Smooth muscle cell (in vitro differentiated cells): ENCODE measurements at regions not wholly inside any gene's neighbourhood (a gene's known extent, or its start where the extent isn't known, plus 50 kb on each side); places are given as distances from the start of the nearest gene placed in this dataset.

Experiments used
- DNase-seq: peaks from one replicate; lab custom pipeline; 2025; ENCODE audit not compliant: unreplicated experiment; lab: John Stamatoyannopoulos, UW
- H2AFZ ChIP-seq: fragments of 200-600 bp; sonication (generic); 2 replicates; pipeline ENCODE4 v1.6.0; 2016; ENCODE audit warnings: antibody characterized with exemption, low read depth, mild to moderate bottlenecking
- H3F3A ChIP-seq: fragments of 200-600 bp; sonication (generic); 2 replicates; pipeline ENCODE4 v1.6.0; 2017; ENCODE audit warnings: antibody characterized with exemption, low read depth
- H3K27ac ChIP-seq: fragments of 200-600 bp; sonication (generic); 2 replicates; pipeline ENCODE4 v1.5.1; 2016; ENCODE audit warnings: low read depth, mild to moderate bottlenecking
- H3K27me3 ChIP-seq: fragments of 200-600 bp; sonication (generic); 2 replicates; pipeline ENCODE4 v1.6.1; 2016; ENCODE audit warnings: low read depth, mild to moderate bottlenecking
- H3K36me3 ChIP-seq: fragments of 200-600 bp; sonication (generic); 2 replicates; pipeline ENCODE4 v1.5.1; 2016; ENCODE audit warnings: low read depth
- H3K4me1 ChIP-seq: fragments of 200-600 bp; sonication (generic); 2 replicates; pipeline ENCODE4 v1.5.1; 2016; ENCODE audit warnings: low read depth
- H3K4me2 ChIP-seq: fragments of 200-600 bp; sonication (generic); 2 replicates; pipeline ENCODE4 v1.6.0; 2016; ENCODE audit warnings: mild to moderate bottlenecking
- H3K4me3 ChIP-seq: fragments of 200-600 bp; sonication (generic); 2 replicates; pipeline ENCODE4 v1.5.1; 2016; ENCODE audit warnings: mild to moderate bottlenecking
- H3K79me2 ChIP-seq: fragments of 200-600 bp; sonication (generic); 2 replicates; pipeline ENCODE4 v1.6.0; 2016; ENCODE audit warnings: low read depth, mild to moderate bottlenecking
- H3K9ac ChIP-seq: fragments of 200-600 bp; sonication (generic); 2 replicates; pipeline ENCODE4 v1.6.0; 2016; ENCODE audit warnings: low read depth
- H3K9me3 ChIP-seq: fragments of 200-600 bp; sonication (generic); replicated peaks from 2 replicates; pipeline ENCODE4 v1.5.1; 2016; ENCODE audit warnings: low read depth
- H4K20me1 ChIP-seq: fragments of 200-600 bp; sonication (generic); 2 replicates; pipeline ENCODE4 v1.6.0; 2016; ENCODE audit warnings: low read depth
- CTCF ChIP-seq: fragments of 200-600 bp; sonication (generic); IDR thresholded peaks from 2 replicates; pipeline ENCODE4 v1.5.1; 2017; ENCODE audit warnings: borderline replicate concordance, mild to moderate bottlenecking, antibody characterized with exemption; ENCODE audit not compliant: insufficient read depth, poor library complexity, severe bottlenecking
- WGBS: methylation state at CpG from one replicate; pipeline ENCODE4 v1.1.7; 2016; ENCODE audit warnings: low lambda C conversion rate; 5-methylcytosine and 5-hydroxymethylcytosine counted together

- no peak for TF ChIP-seq CTCF
- no peak overlapping the region for H3K4me3 ChIP-seq
- H4K20me1 ChIP-seq: no peaks in the 10 kb centered on the region
- no peak overlapping the region for H3K9ac ChIP-seq
- no peak for DNase-seq
- H3K4me2 ChIP-seq: no peak overlapping the region
- H3K79me2 ChIP-seq: no peaks in the 10 kb centered on the region
- no peak overlapping the region for H3K27ac ChIP-seq
- no peaks in the 10 kb centered on the region for H3F3A ChIP-seq
- no peaks in the 10 kb centered on the region for H3K36me3 ChIP-seq
- no peaks in the 10 kb centered on the region for H3K27me3 ChIP-seq
- 91% methylated on average over 4 of the region's 4 CpGs for WGBS
- H2AFZ ChIP-seq: no peak overlapping the region
- no peaks in the 10 kb centered on the region for H3K4me1 ChIP-seq
- no peaks in the 10 kb centered on the region for H3K9me3 ChIP-seq
Measured at GRCh38 chr20:52382933-52383332, 191.4 kb upstream of the ZFP64 start.

GRCh38 chr20:52379723-52380336, 188.3 kb upstream of the ZFP64 start:
- no peak for DNase-seq
- peak overlapping the region; percentile 42 for H2AFZ ChIP-seq
- peak; percentile 92 for TF ChIP-seq CTCF

GRCh38 chr20:52372169-52372568, 180.6 kb upstream of the ZFP64 start:
- Histone ChIP-seq H3K79me2 (no peaks in the 10 kb centered on the region), H3K9ac (no peak overlapping the region), H3K4me3 (no peak overlapping the region), H3K9me3 (no peaks in the 10 kb centered on the region), H3K27me3 (no peaks in the 10 kb centered on the region), H3K27ac (no peak overlapping the region), H3F3A (no peaks in the 10 kb centered on the region), H4K20me1 (no peaks in the 10 kb centered on the region), H3K36me3 (no peaks in the 10 kb centered on the region), H3K4me2 (no peak overlapping the region), H3K4me1 (no peaks in the 10 kb centered on the region), H2AFZ (no peak overlapping the region)
- no peak for DNase-seq
- no peak for TF ChIP-seq CTCF
- WGBS: 85% methylated on average over 4 of the region's 4 CpGs

More at GRCh38 chr20:52379723-52380336, 188.3 kb upstream of the ZFP64 start:
- Histone ChIP-seq H3K36me3 (no peaks in the 10 kb centered on the region), H3K4me1 (no peaks in the 10 kb centered on the region), H3K4me2 (no peak overlapping the region), H3K9me3 (no peaks in the 10 kb centered on the region), H3K79me2 (no peaks in the 10 kb centered on the region), H3K9ac (no peak overlapping the region), H3F3A (no peaks in the 10 kb centered on the region), H3K27me3 (no peaks in the 10 kb centered on the region), H3K27ac (no peak overlapping the region), H3K4me3 (no peak overlapping the region), H4K20me1 (no peaks in the 10 kb centered on the region)
- 58% methylated on average over 7 of the region's 7 CpGs for WGBS

GRCh38 chr20:52365688-52366087, 174.1 kb upstream of the ZFP64 start:
- Histone ChIP-seq H3K79me2 (no peaks in the 10 kb centered on the region), H4K20me1 (no peaks in the 10 kb centered on the region), H3K4me1 (no peaks in the 10 kb centered on the region), H3K9me3 (no peaks in the 10 kb centered on the region), H2AFZ (no peak overlapping the region), H3K27ac (no peak overlapping the region), H3K9ac (no peak overlapping the region), H3K27me3 (no peaks in the 10 kb centered on the region), H3K4me3 (no peak overlapping the region), H3F3A (no peaks in the 10 kb centered on the region), H3K36me3 (no peaks in the 10 kb centered on the region), H3K4me2 (no peak overlapping the region)
- DNase-seq: no peak
- no peak for TF ChIP-seq CTCF
- 95% methylated on average over 7 of the region's 7 CpGs for WGBS
